Fibroblast of lung (primary cell): ENCODE measurements at regions not wholly inside any gene's neighbourhood (a gene's known extent, or its start where the extent isn't known, plus 50 kb on each side); places are given as distances from the start of the nearest gene placed in this dataset.

Experiments
- CTCF ChIP-seq, 2 donors: IDR thresholded peaks in 1 of 2; conservative IDR thresholded peaks in 1 of 2; 1 replicate in 1 of 2; 2 replicates in 1 of 2; pipeline ENCODE4 v1.5.1; 2011 to 2012; ENCODE audit warnings: low read length in 2 of 2, control low read depth in 1 of 2, inconsistent platforms in 1 of 2, low read depth in 1 of 2, mild to moderate bottlenecking in 1 of 2
- EZH2 ChIP-seq: IDR thresholded peaks from 2 replicates; pipeline ENCODE4 v1.5.1; 2012; ENCODE audit warnings: low read length, control low read depth, mild to moderate bottlenecking; ENCODE audit errors: missing control alignments

DNA sequence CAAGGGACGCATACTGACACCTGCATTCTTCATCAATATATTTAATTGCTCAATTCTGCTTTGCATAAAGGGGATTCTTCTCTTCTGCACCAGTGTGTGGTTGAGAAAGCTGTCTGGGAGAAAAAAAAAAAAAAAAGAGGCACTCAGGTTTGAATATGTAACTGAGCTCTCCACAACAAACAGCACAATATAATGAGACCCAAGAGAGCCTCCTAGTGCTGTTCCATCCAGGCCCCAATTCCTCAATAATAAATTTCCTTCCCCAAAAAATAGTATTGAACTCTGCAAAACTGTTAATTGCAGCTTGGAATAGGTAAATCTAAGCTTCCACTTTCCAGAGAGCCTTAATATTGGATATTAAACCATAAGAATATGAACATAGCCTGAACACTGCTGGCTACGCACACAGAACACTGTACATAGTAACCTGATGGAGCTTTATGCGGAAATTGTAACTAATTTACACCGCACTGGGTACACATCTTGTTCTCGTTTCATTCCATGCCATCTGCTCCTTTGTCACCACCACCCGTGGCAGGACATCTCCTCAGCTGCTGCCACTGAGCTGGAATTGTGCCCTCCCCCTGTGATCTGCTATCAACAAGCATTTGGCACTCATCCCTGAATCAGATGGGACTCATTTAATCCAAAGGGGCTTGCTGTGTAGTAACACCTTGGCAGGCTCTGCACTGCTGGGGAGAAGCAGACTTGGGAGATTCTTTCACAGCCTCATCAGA, 272.0 kb downstream of the HHIPL2 start:
- TF ChIP-seq CTCF (conservative IDR thresholded peaks at IDR 0.05 in 1 of 2, IDR thresholded peaks at IDR 0.05 in 1 of 2; ENCODE audit: low read depth in 1 of 2, low read length in 2 of 2): no peak
- no peak for TF ChIP-seq EZH2
